ENCODE measurements at regions not wholly inside any gene's neighbourhood (a gene's known extent, or its start where the extent isn't known, plus 50 kb on each side); places are given as distances from the start of the nearest gene placed in this dataset.
"Not testable (repeated sequence)": the region's sequence is repeated elsewhere in the genome, so short reads cannot be mapped to it uniquely, and the experiment has no call there.

- H3K4me3 ChIP-seq (ENCODE audit: low read depth in 1 of 2, low read length in 2 of 2); H3K27ac ChIP-seq (ENCODE audit: low read depth in 2 of 2, low read length in 1 of 2); H3K4me1 ChIP-seq (ENCODE audit: control insufficient read depth in 2 of 2, insufficient read depth in 2 of 2, low read length in 1 of 2); H3K27me3 ChIP-seq (ENCODE audit: control insufficient read depth in 1 of 2, insufficient read depth in 2 of 2, low read length in 2 of 2); H3K36me3 ChIP-seq (ENCODE audit: control insufficient read depth in 2 of 2, insufficient read depth in 2 of 2, low read length in 1 of 2); H3K9me3 ChIP-seq (ENCODE audit: control insufficient read depth in 2 of 2, insufficient read depth in 1 of 2, low read depth in 1 of 2, low read length in 1 of 2): not testable (repeated sequence)
- WGBS, 2 donors = 82 to 87% methylated on average over 18 to 28 of the region's 28 CpGs
These were observed 171.9 kb downstream of the GALR1 start for GRCh38 chr18:77421546-77421945.

DNA sequence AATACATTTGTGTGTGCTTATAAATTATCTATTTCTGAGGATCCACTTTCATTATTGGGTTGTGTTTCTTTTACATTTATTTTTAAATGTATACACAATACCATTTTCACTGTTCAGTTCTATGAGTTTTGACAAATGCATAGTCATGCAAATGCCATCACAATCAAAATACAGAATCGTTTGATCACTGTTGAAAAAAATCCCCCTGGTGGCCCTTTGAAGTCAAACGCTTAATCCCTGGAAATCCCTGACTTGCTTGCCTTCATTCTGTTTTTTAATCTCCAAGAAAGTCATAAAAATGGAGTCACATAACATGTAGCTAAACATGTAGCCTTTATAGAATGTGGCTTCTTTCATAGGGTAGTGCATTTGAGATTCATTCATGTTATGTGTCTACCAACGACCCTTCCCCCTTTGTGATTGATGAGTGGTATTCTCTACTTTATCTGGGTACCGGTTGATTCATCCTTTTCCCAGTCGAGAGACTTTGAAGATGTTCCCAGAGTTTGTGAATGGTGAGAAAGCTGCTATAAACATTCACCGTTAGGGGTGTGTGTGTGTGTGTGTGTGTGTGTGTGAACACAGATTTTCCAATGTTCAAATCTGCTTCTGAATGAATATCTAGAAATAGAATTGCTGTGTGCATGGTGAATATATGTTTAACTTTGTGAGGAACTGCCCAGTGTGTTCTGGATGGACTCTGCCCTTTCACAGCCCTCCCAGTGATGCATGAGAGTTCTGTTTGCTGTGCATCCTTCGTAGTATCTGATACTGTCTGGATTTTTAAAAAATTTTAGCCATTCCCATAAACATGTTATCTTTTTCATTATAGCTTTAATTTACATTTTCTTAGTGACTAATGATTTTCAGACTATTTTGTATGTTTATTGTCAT lies 173.6 kb downstream of the GALR1 start:
- Histone ChIP-seq H3K9me3 (ENCODE audit: control insufficient read depth in 2 of 2, insufficient read depth in 1 of 2, low read depth in 1 of 2, low read length in 1 of 2) (no peaks in the 10 kb centered on the region), H3K27me3 (ENCODE audit: control insufficient read depth in 1 of 2, insufficient read depth in 2 of 2, low read length in 2 of 2) (no peaks in the 10 kb centered on the region), H3K4me3 (ENCODE audit: low read depth in 1 of 2, low read length in 2 of 2) (no peak overlapping the region), H3K36me3 (ENCODE audit: control insufficient read depth in 2 of 2, insufficient read depth in 2 of 2, low read length in 1 of 2) (no peaks in the 10 kb centered on the region), H3K4me1 (ENCODE audit: control insufficient read depth in 2 of 2, insufficient read depth in 2 of 2, low read length in 1 of 2) (no peaks in the 10 kb centered on the region), H3K27ac (ENCODE audit: low read depth in 2 of 2, low read length in 1 of 2) (no peak overlapping the region)
- WGBS, 2 donors = 32 to 38% methylated on average over 7 of the region's 7 CpGs

DNA sequence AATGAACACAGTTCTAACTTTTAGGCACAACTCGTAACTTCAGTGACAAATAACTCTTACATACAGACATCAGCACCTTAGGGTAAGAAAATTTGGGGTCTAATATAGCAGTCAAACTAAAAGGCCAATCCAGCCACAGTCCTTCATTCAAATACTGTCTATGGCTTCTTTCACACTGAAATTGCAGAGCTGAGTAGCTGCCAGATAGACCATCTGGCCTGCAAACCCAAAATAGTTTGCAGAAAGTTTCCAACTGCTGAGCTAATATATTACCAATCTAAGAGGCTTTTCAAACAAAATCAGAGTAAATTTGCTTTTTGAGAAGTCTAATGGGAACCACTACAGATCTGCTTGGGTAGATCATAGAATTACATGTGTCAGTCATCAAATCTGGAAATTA lies 183.4 kb downstream of the GALR1 start:
- Histone ChIP-seq H3K36me3 (ENCODE audit: control insufficient read depth in 2 of 2, insufficient read depth in 2 of 2, low read length in 1 of 2) (no peaks in the 10 kb centered on the region), H3K27me3 (ENCODE audit: control insufficient read depth in 1 of 2, insufficient read depth in 2 of 2, low read length in 2 of 2) (no peaks in the 10 kb centered on the region), H3K4me1 (ENCODE audit: control insufficient read depth in 2 of 2, insufficient read depth in 2 of 2, low read length in 1 of 2) (no peaks in the 10 kb centered on the region), H3K4me3 (ENCODE audit: low read depth in 1 of 2, low read length in 2 of 2) (no peak overlapping the region), H3K27ac (ENCODE audit: low read depth in 2 of 2, low read length in 1 of 2) (no peak overlapping the region), H3K9me3 (ENCODE audit: control insufficient read depth in 2 of 2, insufficient read depth in 1 of 2, low read depth in 1 of 2, low read length in 1 of 2) (no peaks in the 10 kb centered on the region)
- WGBS, 2 donors = 60 to 66% methylated on average over 1 of the region's 1 CpG

DNA sequence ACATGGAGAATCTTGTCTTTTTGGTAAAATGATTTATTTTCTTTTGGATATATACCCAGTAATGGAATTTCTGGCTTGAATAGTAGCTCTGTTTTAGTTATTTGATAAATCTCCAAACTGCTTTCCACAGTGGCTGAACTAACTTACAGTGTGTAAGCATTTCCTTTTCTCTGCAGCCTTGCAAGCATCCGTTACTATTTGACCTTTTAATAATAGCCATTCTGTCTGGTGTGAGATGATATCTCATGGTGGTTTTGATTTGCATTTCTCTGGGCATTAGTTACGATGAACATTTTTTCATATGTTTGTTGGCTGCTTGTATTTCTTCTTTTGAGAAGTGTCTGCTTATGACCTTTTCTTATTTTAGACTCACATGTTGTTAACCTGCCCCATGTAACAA lies 190.2 kb downstream of the GALR1 start:
- Histone ChIP-seq H3K36me3 (ENCODE audit: control insufficient read depth in 2 of 2, insufficient read depth in 2 of 2, low read length in 1 of 2) (no peaks in the 10 kb centered on the region), H3K27me3 (ENCODE audit: control insufficient read depth in 1 of 2, insufficient read depth in 2 of 2, low read length in 2 of 2) (no peaks in the 10 kb centered on the region), H3K4me3 (ENCODE audit: low read depth in 1 of 2, low read length in 2 of 2) (no peak overlapping the region), H3K4me1 (ENCODE audit: control insufficient read depth in 2 of 2, insufficient read depth in 2 of 2, low read length in 1 of 2) (no peaks in the 10 kb centered on the region), H3K27ac (ENCODE audit: low read depth in 2 of 2, low read length in 1 of 2) (no peak overlapping the region), H3K9me3 (ENCODE audit: control insufficient read depth in 2 of 2, insufficient read depth in 1 of 2, low read depth in 1 of 2, low read length in 1 of 2) (peaks cover 0 to 8% of the 10 kb centered on the region in 2 donors)
- 64 to 74% methylated on average over 2 of the region's 2 CpGs for WGBS, 2 donors

GRCh38 chr18:77442393-77442792 lies 192.7 kb downstream of the GALR1 start:
- WGBS, 2 donors = 69 to 71% methylated on average over 6 of the region's 6 CpGs
- H3K9me3 ChIP-seq (ENCODE audit: control insufficient read depth in 2 of 2, insufficient read depth in 1 of 2, low read depth in 1 of 2, low read length in 1 of 2) = peaks cover 0 to 8% of the 10 kb centered on the region in 2 donors

GRCh38 chr18:77444385-77444784 lies 194.7 kb downstream of the GALR1 start:
- no peak overlapping the region for H3K27ac ChIP-seq (ENCODE audit: low read depth in 2 of 2, low read length in 1 of 2)
- no peaks in the 10 kb centered on the region for H3K27me3 ChIP-seq (ENCODE audit: control insufficient read depth in 1 of 2, insufficient read depth in 2 of 2, low read length in 2 of 2)
- H3K9me3 ChIP-seq (ENCODE audit: control insufficient read depth in 2 of 2, insufficient read depth in 1 of 2, low read depth in 1 of 2, low read length in 1 of 2) = peaks cover 0 to 8% of the 10 kb centered on the region in 2 donors
- no peaks in the 10 kb centered on the region for H3K4me1 ChIP-seq (ENCODE audit: control insufficient read depth in 2 of 2, insufficient read depth in 2 of 2, low read length in 1 of 2)
- WGBS, 2 donors = 92% methylated on average over 9 to 10 of the region's 10 CpGs
- no peaks in the 10 kb centered on the region for H3K36me3 ChIP-seq (ENCODE audit: control insufficient read depth in 2 of 2, insufficient read depth in 2 of 2, low read length in 1 of 2)
- H3K4me3 ChIP-seq (ENCODE audit: low read depth in 1 of 2, low read length in 2 of 2) = no peak overlapping the region

More at GRCh38 chr18:77442393-77442792, 192.7 kb downstream of the GALR1 start:
- H3K4me1 ChIP-seq (ENCODE audit: control insufficient read depth in 2 of 2, insufficient read depth in 2 of 2, low read length in 1 of 2) = no peaks in the 10 kb centered on the region
- no peak overlapping the region for H3K27ac ChIP-seq (ENCODE audit: low read depth in 2 of 2, low read length in 1 of 2)
- H3K4me3 ChIP-seq (ENCODE audit: low read depth in 1 of 2, low read length in 2 of 2) = no peak overlapping the region
- H3K36me3 ChIP-seq (ENCODE audit: control insufficient read depth in 2 of 2, insufficient read depth in 2 of 2, low read length in 1 of 2) = no peaks in the 10 kb centered on the region
- H3K27me3 ChIP-seq (ENCODE audit: control insufficient read depth in 1 of 2, insufficient read depth in 2 of 2, low read length in 2 of 2) = no peaks in the 10 kb centered on the region

- H3K4me1 ChIP-seq (ENCODE audit: control insufficient read depth in 2 of 2, insufficient read depth in 2 of 2, low read length in 1 of 2) = no peaks in the 10 kb centered on the region
- H3K4me3 ChIP-seq (ENCODE audit: low read depth in 1 of 2, low read length in 2 of 2) = no peak overlapping the region
- WGBS, 2 donors = 57 to 65% methylated on average over 6 of the region's 6 CpGs
- H3K36me3 ChIP-seq (ENCODE audit: control insufficient read depth in 2 of 2, insufficient read depth in 2 of 2, low read length in 1 of 2) = no peaks in the 10 kb centered on the region
- no peak overlapping the region for H3K27ac ChIP-seq (ENCODE audit: low read depth in 2 of 2, low read length in 1 of 2)
- no peaks in the 10 kb centered on the region for H3K27me3 ChIP-seq (ENCODE audit: control insufficient read depth in 1 of 2, insufficient read depth in 2 of 2, low read length in 2 of 2)
- peaks cover 0 to 4% of the 10 kb centered on the region in 2 donors for H3K9me3 ChIP-seq (ENCODE audit: control insufficient read depth in 2 of 2, insufficient read depth in 1 of 2, low read depth in 1 of 2, low read length in 1 of 2)
These were observed 198.4 kb downstream of the GALR1 start for GRCh38 chr18:77448046-77448445.

DNA sequence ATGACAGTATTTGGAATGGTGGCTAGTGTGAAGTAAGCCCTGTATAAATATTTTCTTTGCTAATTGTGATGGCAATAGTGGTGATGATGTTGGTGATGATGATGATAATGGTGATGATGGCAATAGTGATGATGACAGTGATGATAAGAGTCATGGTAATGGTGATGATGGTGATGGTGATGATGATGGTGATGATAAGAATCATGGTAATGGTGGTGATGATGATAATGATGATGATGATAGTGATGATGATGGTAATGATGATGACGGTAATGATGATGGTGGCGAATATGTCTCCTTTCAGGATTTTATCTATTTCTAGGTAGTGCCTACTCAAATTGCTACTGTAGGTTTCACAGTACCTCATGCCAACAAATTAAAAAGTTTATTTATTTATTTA lies 205.4 kb downstream of the GALR1 start:
- H3K4me3 ChIP-seq (ENCODE audit: low read depth in 1 of 2, low read length in 2 of 2) = no peak overlapping the region
- H3K27me3 ChIP-seq (ENCODE audit: control insufficient read depth in 1 of 2, insufficient read depth in 2 of 2, low read length in 2 of 2) = no peaks in the 10 kb centered on the region
- H3K36me3 ChIP-seq (ENCODE audit: control insufficient read depth in 2 of 2, insufficient read depth in 2 of 2, low read length in 1 of 2) = no peaks in the 10 kb centered on the region
- 91 to 95% methylated on average over 2 of the region's 2 CpGs for WGBS, 2 donors
- no peaks in the 10 kb centered on the region for H3K4me1 ChIP-seq (ENCODE audit: control insufficient read depth in 2 of 2, insufficient read depth in 2 of 2, low read length in 1 of 2)
- H3K27ac ChIP-seq (ENCODE audit: low read depth in 2 of 2, low read length in 1 of 2) = no peak overlapping the region
- no peaks in the 10 kb centered on the region for H3K9me3 ChIP-seq (ENCODE audit: control insufficient read depth in 2 of 2, insufficient read depth in 1 of 2, low read depth in 1 of 2, low read length in 1 of 2)

GRCh38 chr18:77457681-77458080 lies 208.0 kb downstream of the GALR1 start:
- Histone ChIP-seq H3K27me3 (ENCODE audit: control insufficient read depth in 1 of 2, insufficient read depth in 2 of 2, low read length in 2 of 2) (no peaks in the 10 kb centered on the region), H3K4me1 (ENCODE audit: control insufficient read depth in 2 of 2, insufficient read depth in 2 of 2, low read length in 1 of 2) (no peaks in the 10 kb centered on the region), H3K36me3 (ENCODE audit: control insufficient read depth in 2 of 2, insufficient read depth in 2 of 2, low read length in 1 of 2) (no peaks in the 10 kb centered on the region), H3K9me3 (ENCODE audit: control insufficient read depth in 2 of 2, insufficient read depth in 1 of 2, low read depth in 1 of 2, low read length in 1 of 2) (no peaks in the 10 kb centered on the region), H3K27ac (ENCODE audit: low read depth in 2 of 2, low read length in 1 of 2) (no peak overlapping the region), H3K4me3 (ENCODE audit: low read depth in 1 of 2, low read length in 2 of 2) (no peak overlapping the region)
- 49 to 65% methylated on average over 3 of the region's 3 CpGs for WGBS, 2 donors
